PC-3 (cell line): ENCODE measurements at regions not wholly inside any gene's neighbourhood (a gene's known extent, or its start where the extent isn't known, plus 50 kb on each side); places are given as distances from the start of the nearest gene placed in this dataset.

Experiments used
- ATAC-seq: fragments of 200-7000 bp; cut with Tn5 transposase; 2 replicates; pipeline ENCODE4 v1.9.1; 2020; ENCODE audit warnings: mild to moderate bottlenecking, moderate library complexity
- BruUV-seq: library from RNA; stranded (reverse); fragments of 400-500 nt; replicated peaks from 2 replicates; lab custom pipeline; 2021; lab: Mats Ljungman, UMichigan
- CTCF ChIA-PET: fragments of 300-600 bp; sonication (Branson Sonifier 250); formaldehyde crosslinking; loops from one replicate; lab custom pipeline; 2022; ENCODE audit warnings: antibody characterized with exemption; lab: Charles Lee
- POLR2A ChIA-PET: fragments of 300-600 bp; sonication (Branson Sonifier 250); formaldehyde crosslinking; loops from one replicate; lab custom pipeline; 2022; ENCODE audit warnings: antibody characterized with exemption; ENCODE audit not compliant: unreplicated experiment; lab: Charles Lee
- DNase-seq: peaks from one replicate; pipeline ENCODE4 v3.0.0-alpha.2; 2015
- H2AFZ ChIP-seq: fragments of 300-600 bp; sonication (generic); 2 replicates; pipeline ENCODE4 v1.6.0; 2016; ENCODE audit warnings: antibody characterized with exemption, low read length
- H3F3A ChIP-seq: fragments of 300-600 bp; sonication (generic); one replicate; pipeline ENCODE4 v1.6.0; 2017; ENCODE audit warnings: antibody characterized with exemption, low read length, control low read depth, mild to moderate bottlenecking; ENCODE audit not compliant: unreplicated experiment
- H3K27ac ChIP-seq: fragments of 300-600 bp; sonication (generic); 2 replicates; pipeline ENCODE4 v1.5.1; 2016; ENCODE audit warnings: mild to moderate bottlenecking, low read length
- H3K27me3 ChIP-seq: fragments of 300-600 bp; sonication (generic); 2 replicates; pipeline ENCODE4 v1.6.1; 2016; ENCODE audit warnings: low read length, mixed read lengths
- H3K36me3 ChIP-seq: fragments of 300-600 bp; sonication (generic); 2 replicates; pipeline ENCODE4 v1.6.1; 2016; ENCODE audit warnings: low read depth, mixed run types, low read length, mixed read lengths
- H3K4me1 ChIP-seq: fragments of 300-600 bp; sonication (generic); 2 replicates; pipeline ENCODE4 v1.5.1; 2016; ENCODE audit warnings: low read length; ENCODE audit not compliant: insufficient read depth
- H3K4me2 ChIP-seq: fragments of 300-600 bp; sonication (generic); 2 replicates; pipeline ENCODE4 v1.6.0; 2016; ENCODE audit warnings: low read length
- H3K4me3 ChIP-seq: fragments of 300-600 bp; sonication (generic); 2 replicates; pipeline ENCODE4 v1.5.1; 2016; ENCODE audit warnings: mild to moderate bottlenecking, low read length, mixed read lengths
- H3K79me2 ChIP-seq: fragments of 300-600 bp; sonication (generic); 2 replicates; pipeline ENCODE4 v1.6.1; 2017; ENCODE audit warnings: low read length, mixed read lengths
- H3K9ac ChIP-seq: fragments of 300-600 bp; sonication (generic); 2 replicates; pipeline ENCODE4 v1.6.0; 2016; ENCODE audit warnings: mild to moderate bottlenecking, low read length
- H3K9me2 ChIP-seq: fragments of 300-600 bp; sonication (generic); replicated peaks from 2 replicates; pipeline ENCODE4 v1.6.1; 2016; ENCODE audit warnings: mixed run types, low read length, mixed read lengths
- H3K9me3 ChIP-seq: fragments of 300-600 bp; sonication (generic); 2 replicates; pipeline ENCODE4 v1.6.1; 2016; ENCODE audit warnings: low read length, mixed read lengths
- H4K20me1 ChIP-seq: fragments of 300-600 bp; sonication (generic); 2 replicates; pipeline ENCODE4 v1.6.1; 2016; ENCODE audit warnings: low read length, mixed read lengths
- EZH2 ChIP-seq: fragments of 300-600 bp; sonication (generic); IDR thresholded peaks from one replicate; pipeline ENCODE4 v1.6.1; 2017; ENCODE audit warnings: antibody characterized with exemption, mild to moderate bottlenecking, low read length; ENCODE audit not compliant: unreplicated experiment
- EZH2phosphoT487 ChIP-seq: fragments of 300-600 bp; sonication (generic); IDR thresholded peaks from 2 replicates; pipeline ENCODE4 v1.6.1; 2018; ENCODE audit warnings: mild to moderate bottlenecking, antibody characterized with exemption, low read length, borderline replicate concordance
- intact Hi-C: fragments of 100-400 bp; cut with micrococcal nuclease; formaldehyde crosslinking; loops from 2 replicates; pipeline ENCODE4 v1.9.0; 2023
- TF ChIP-seq, protein P1 (sequence below): fragments of 300-600 bp; sonication (generic); conservative IDR thresholded peaks from 2 replicates; pipeline ENCODE4 v1.5.1; 2017; ENCODE audit warnings: antibody characterized with exemption, low read depth, mild to moderate bottlenecking, low read length

DNA sequence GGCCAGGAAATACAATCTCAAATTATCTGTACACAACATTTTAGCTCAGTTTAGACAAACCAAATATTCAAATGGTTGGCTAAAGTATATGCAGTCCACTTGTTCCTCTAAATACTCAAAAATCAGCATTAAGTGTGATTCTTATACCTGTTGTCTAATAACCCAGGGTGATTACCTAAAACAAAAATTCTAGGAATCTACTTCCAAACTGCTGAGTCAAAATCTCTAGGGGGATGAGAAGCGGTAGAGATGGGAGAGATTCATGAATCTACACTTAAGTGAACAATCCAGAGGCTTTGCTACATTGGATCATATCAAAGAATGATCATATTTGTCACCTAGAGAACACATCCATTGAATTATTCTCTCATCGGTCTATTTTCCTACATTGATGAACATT lies 420.9 kb upstream of the PKDCC start:
- Histone ChIP-seq H3K9ac (no peak overlapping the region), H3F3A (no peaks in the 10 kb centered on the region), H3K36me3 (no peaks in the 10 kb centered on the region), H3K27ac (no peak overlapping the region), H2AFZ (no peak overlapping the region), H3K4me1 (no peaks in the 10 kb centered on the region), H3K9me2 (no peaks in the 10 kb centered on the region), H3K79me2 (no peaks in the 10 kb centered on the region), H4K20me1 (no peaks in the 10 kb centered on the region), H3K4me2 (no peak overlapping the region), H3K27me3 (peaks cover 56% of the 10 kb centered on the region), H3K4me3 (no peak overlapping the region), H3K9me3 (no peaks in the 10 kb centered on the region)
- POLR2A ChIA-PET, result no interaction called here
- ATAC-seq (no peak), DNase-seq (no peak)
- CTCF ChIA-PET, result no interaction called here
- TF ChIP-seq EZH2phosphoT487 (no peak), EZH2 (no peak)
- TF ChIP-seq, protein P1, sequence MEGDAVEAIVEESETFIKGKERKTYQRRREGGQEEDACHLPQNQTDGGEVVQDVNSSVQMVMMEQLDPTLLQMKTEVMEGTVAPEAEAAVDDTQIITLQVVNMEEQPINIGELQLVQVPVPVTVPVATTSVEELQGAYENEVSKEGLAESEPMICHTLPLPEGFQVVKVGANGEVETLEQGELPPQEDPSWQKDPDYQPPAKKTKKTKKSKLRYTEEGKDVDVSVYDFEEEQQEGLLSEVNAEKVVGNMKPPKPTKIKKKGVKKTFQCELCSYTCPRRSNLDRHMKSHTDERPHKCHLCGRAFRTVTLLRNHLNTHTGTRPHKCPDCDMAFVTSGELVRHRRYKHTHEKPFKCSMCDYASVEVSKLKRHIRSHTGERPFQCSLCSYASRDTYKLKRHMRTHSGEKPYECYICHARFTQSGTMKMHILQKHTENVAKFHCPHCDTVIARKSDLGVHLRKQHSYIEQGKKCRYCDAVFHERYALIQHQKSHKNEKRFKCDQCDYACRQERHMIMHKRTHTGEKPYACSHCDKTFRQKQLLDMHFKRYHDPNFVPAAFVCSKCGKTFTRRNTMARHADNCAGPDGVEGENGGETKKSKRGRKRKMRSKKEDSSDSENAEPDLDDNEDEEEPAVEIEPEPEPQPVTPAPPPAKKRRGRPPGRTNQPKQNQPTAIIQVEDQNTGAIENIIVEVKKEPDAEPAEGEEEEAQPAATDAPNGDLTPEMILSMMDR, result no peak
- no TSS peak for BruUV-seq
- intact Hi-C loops, result no loop called here

GRCh38 chr2:41634686-41635085 lies 413.1 kb upstream of the PKDCC start:
- CTCF ChIA-PET, result no interaction called here
- POLR2A ChIA-PET, result no interaction called here

GRCh38 chr2:41644936-41645335 lies 402.9 kb upstream of the PKDCC start:
- no peak overlapping the region for H3K4me2 ChIP-seq
- no peaks in the 10 kb centered on the region for H3K9me2 ChIP-seq
- H3K79me2 ChIP-seq, result no peaks in the 10 kb centered on the region
- H3K27me3 ChIP-seq, result peaks cover 9% of the 10 kb centered on the region; the same call in 1 of the 2 replicates
- no peak overlapping the region for H3K27ac ChIP-seq
- H3K9ac ChIP-seq, result no peak overlapping the region
- H3K4me1 ChIP-seq, result no peaks in the 10 kb centered on the region
- BruUV-seq, result no TSS peak
- H3K9me3 ChIP-seq, result no peaks in the 10 kb centered on the region
- no peak for ATAC-seq
- CTCF ChIA-PET, result no interaction called here
- no peak overlapping the region for H3K4me3 ChIP-seq
- H3K36me3 ChIP-seq, result no peaks in the 10 kb centered on the region
- intact Hi-C loops, result no loop called here
- DNase-seq, result no peak
- TF ChIP-seq, protein P1, result no peak
- TF ChIP-seq EZH2phosphoT487 (no peak), EZH2 (no peak)
- no peaks in the 10 kb centered on the region for H3F3A ChIP-seq
- H2AFZ ChIP-seq, result no peak overlapping the region
- H4K20me1 ChIP-seq, result no peaks in the 10 kb centered on the region
- POLR2A ChIA-PET, result no interaction called here

More at GRCh38 chr2:41634686-41635085, 413.1 kb upstream of the PKDCC start:
- Histone ChIP-seq H3K9me2 (no peaks in the 10 kb centered on the region), H3K4me3 (no peak overlapping the region), H3K36me3 (no peaks in the 10 kb centered on the region), H3K4me1 (no peaks in the 10 kb centered on the region), H3K27ac (no peak overlapping the region), H3K27me3 (peaks cover 58% of the 10 kb centered on the region), H3K9ac (no peak overlapping the region), H3K4me2 (no peak overlapping the region), H2AFZ (no peak overlapping the region), H4K20me1 (no peaks in the 10 kb centered on the region), H3F3A (no peaks in the 10 kb centered on the region), H3K79me2 (no peaks in the 10 kb centered on the region), H3K9me3 (no peaks in the 10 kb centered on the region)
- BruUV-seq, result no TSS peak
- TF ChIP-seq, protein P1, result no peak
- TF ChIP-seq EZH2, result no peak
- TF ChIP-seq EZH2phosphoT487, result no peak
- ATAC-seq, result no peak
- DNase-seq, result no peak
- intact Hi-C loops, result no loop called here
